Limb (tissue), 2 donors: ENCODE measurements at regions not wholly inside any gene's neighbourhood (a gene's known extent, or its start where the extent isn't known, plus 50 kb on each side); places are given as distances from the start of the nearest gene placed in this dataset.
"Not testable (repeated sequence)": the region's sequence is repeated elsewhere in the genome, so short reads cannot be mapped to it uniquely, and the experiment has no call there.

Experiments used
- DNase-seq, 2 donors: peaks; one replicate each; pipeline ENCODE4 v3.0.0-alpha.2; 2016; ENCODE audit errors: extremely low spot score in 2 of 2

DNA sequence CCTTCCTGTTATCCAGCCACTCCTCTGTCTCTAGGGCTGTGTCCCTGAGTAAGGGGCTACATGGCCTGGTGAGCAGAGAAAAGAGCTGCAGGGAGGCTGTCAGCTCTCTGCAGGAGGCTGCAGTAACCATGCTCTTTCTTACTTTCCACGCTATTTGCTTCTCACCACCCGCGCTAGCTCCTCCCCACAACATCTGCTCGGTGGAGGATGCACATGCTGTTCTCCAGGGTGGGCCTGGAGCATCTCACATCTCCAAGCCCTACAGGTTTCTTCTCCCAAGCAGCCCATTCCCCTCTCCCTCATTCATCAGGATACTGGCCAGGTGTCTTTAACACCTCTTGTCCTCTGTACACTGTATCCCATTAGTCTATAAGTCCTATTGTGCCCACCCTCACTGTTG is 103.8 kb downstream of the IER5 start:
- no peak for DNase-seq

DNA sequence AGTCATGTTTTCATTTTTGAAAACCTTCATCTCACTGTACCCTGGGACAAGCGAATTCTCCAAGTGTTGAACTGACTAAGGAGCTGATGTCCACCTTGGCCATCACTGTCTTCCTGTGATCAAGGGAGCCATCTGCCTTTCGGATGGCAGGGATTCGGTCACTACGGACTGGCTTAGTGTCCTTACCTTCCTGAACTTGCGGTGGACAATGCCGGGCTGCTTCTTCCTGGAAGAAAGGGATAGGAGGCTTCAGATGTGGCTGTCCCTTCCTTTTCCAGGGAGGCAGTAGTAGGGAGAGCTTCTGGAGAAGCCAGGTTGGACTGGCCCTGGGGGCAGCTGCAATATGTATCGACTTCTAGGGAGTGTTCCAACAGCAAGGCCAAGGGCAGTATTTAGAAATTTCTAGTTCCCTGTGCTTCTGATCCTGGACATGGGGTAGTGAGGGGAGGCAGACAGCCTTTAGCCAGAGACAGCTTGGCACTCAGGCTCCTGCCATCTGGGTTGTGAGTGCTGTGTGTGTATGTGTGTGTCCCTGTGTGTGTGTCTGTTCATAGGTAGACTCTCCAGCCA is 114.6 kb downstream of the IER5 start:
- DNase-seq, result no peak

DNA sequence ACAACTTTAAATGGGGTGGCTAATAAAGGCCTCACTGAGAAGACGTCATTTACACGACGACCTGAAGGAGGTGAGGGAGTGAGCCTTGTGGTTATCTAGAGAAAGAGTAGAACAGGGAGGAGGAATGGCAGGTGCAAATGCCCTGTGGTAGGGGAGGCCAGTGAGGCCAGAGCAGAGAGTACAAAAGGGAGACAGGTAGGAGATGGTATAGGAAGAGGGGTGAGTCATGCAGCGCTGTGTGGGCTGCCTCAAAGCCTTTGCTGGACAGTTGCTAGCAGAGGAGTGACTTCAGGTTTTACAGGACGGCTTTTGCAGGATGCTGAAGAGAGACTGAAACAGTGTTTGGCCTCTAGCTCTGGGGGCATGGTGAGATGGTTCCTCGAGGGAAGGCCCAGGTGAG is 116.0 kb downstream of the IER5 start:
- DNase-seq, result no peak

DNA sequence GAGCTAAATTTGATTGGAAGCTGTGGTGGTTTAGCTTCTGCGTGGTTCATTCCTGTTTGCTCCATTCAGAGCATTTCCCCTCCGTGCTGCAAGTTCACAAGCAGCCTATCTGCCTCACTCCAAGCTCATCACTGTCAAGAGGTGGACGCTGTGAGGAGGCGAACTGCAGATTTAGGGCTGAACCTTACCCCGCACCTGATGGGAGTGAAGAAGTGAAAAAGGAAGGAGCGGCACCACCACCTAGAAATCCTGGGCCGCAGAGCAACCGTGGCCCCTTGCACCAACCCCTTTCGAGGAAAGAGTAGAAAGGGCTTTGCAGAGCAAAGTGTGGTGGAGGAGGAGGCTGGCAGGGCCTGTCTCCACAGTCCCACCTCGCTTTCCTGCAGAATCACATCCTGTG is 117.4 kb downstream of the IER5 start:
- DNase-seq, result no peak

DNA sequence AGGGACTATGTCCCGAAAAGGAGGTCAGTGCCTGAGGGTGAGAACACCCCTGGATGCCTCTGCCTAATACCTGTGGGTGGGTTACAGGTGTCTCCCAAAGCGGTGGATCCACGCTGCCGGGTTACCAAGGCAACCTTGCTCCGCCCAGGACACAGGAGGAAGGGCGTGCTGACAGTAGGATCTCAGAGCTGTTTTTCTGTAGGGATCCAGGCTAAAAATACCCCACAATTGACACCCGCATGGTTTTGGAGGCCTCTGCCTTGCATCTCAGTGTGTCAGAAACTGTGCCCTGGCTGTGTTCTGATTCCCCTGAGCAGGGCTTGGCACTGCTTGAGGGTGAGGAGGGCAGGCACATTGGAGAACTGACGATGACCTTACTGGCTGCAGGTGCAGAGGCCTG is 118.0 kb downstream of the IER5 start:
- DNase-seq, result no peak

DNA sequence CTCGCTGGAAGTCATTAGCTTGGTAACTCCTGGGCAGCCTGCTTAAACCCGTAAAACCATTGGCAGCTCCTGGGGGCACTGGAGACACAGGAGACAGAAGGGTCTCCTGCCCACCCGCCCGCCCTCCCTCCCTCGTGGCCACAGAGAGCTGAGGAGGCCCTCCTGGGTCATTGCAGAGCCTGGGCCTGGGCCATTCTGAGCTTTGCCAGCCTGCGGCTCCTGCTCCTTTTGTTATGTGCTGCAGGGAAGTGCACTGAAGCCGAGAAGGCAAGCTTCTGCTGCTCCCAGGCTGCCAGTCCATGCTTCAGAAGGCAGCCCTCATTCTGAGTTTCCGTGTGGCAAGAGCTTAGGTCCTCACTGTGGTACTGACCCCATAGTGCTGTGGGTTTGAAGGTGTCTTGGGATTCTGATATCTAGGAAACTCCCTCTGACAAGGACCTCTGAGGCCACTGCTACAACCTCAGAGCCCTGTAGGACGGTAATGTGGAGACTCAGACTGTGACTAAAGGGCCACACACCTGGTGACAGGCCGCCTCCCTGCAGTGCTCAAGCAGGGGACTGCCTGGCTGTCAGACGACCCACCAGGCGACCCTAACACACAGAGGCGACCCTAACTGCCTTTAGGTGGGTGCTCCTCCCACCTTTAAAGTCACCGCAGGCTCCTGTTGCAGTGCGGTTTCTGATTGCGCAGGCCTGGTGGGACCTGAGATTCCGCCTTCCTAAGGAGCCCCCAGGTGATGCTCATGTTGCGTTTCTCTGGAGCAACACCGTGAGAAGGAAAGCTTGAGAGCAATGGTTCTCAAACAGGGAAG is 118.7 kb downstream of the IER5 start:
- DNase-seq, result no peak

DNA sequence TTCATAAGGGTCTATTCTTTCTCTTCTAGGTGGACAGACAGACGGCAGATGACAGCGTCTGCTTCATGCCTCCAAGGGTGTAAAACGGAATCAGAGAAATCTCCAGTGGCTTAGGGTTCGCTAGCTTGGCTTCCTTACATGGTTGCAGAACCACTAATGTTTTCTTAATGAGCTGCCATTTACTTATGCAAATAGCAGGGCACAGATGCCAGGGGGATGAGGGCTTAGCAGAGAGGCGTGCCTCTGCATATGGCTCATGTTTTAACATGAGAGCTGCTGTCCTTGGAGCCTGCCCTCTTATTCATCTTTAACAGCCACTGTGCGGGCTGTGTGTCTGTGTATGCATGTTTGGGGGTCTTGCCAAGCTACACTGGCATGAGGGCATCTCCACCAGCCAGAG is 119.6 kb downstream of the IER5 start:
- DNase-seq, result no peak

DNA sequence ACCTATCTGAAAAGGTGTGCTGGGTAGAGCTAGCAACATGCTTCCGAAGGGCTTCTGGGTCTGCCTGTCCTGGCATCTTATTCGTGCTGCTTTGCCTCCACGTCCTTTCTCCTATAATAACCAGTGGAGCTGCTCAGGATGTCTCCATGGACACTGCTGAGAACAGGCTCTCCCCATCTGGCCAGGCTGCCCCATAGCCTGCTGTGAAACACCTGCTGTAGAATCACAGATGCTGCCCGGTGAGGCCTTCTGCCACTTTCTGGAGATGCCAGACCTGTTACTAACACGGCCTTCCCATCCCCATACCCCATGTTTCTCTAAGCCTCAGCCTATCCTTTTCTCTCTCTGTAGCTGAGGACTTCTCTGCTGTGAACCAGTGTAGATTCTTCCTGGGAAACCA is 120.5 kb downstream of the IER5 start:
- DNase-seq, result no peak

DNA sequence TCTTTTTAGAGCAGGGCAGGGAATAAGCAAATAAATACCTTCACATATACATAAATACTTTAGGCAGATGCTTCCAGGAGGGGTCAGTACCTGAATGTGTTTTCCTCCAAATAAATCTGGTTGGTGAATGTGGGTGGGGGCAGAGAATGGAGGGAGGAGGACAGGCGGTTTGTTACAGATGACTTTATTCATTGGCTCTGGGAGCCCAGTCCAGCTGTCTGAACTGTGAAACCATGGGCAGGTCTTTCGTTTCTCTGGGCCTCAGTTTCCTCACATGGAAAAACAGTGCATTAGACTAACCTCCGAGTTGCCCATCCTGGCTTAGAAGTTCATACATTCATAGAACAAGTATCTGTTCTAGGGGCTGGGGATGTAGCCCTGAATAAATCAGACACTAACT is 124.6 kb downstream of the IER5 start:
- DNase-seq, result no peak

DNA sequence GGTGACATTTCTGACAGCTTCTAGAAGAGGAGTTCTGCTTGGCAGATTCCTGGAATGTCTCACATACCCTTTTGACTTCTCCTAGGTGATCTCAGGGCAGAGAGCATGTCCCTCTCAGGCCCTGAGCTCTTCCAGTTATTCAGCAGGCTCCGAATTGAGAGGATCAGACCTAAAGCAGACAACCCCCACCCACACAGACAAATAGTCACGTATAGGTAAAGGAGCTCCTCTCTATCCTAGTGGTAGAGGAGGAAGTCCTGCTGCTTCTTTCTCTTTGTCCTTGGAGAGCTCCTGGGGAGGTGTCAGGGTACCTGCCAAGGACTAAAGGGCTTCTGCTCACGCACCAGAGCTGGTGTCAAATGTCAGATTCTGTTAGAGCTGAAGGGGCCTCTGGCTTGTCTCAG is 128.1 kb downstream of the IER5 start:
- DNase-seq, result no peak

DNA sequence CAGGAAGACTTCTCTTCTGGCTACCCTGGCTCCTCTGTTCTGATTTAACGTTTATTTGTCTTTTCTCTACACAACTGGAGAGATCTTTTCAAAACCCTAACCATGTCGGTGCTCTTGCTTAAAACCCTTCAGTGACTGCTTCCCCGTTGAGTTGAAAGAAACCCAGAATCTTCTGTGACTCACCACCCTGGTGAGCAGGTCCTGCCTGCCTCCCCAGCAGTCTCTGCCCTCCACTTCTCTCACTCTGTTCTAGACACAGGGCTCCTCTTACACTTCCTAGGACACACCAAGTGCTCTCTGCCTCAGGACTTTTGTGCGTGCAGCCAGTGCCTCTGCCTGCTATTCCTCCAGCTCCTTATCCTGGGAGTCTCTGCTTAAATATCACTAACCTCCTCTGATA is 131.4 kb downstream of the IER5 start:
- no peak for DNase-seq

DNA sequence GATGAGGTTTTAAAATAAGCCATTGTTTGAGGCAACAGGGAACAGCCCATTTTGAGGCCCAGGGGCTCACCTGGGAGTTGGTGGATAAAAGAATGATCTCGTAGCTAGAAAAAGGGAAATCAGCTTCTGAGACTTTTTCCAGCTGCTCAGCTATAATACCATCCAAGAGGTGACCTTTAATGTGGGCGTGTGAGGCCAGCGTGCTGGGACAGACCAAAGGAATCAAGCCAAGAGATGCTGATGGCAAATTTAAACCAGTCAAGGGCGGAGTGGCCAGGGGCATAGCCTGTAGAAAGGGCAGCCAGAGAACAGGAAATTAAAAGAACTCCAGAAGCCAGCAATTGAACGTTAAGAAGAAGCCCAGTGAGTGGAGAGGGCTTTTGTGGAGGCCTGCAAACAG is 132.6 kb downstream of the IER5 start:
- no peak for DNase-seq

DNA sequence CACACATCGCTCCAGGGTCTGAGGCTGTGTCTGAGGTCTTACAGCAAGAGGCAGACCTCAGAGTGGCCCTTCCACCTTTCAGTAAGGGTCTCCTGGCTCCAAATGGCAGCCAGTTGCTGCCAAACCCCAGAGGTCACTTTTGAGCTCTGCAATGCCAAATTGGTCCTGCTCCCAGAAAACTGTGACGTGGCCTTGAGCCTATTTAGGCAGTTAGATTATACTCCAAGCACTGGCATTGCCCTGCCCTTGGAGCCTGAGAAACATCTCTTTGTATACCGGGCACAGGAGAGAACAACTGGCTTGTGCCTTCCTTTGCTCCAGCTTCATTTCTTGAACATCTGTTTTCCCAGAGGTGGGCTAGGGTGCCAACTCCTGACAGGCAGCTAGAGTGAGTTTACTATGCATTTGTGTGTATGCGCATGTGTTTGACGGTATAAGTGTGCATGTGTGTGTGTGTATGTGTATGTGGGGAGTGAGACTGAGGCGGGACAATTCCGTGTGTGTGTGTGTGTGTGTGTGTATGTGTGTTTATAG is 134.5 kb downstream of the IER5 start:
- DNase-seq, result no peak

DNA sequence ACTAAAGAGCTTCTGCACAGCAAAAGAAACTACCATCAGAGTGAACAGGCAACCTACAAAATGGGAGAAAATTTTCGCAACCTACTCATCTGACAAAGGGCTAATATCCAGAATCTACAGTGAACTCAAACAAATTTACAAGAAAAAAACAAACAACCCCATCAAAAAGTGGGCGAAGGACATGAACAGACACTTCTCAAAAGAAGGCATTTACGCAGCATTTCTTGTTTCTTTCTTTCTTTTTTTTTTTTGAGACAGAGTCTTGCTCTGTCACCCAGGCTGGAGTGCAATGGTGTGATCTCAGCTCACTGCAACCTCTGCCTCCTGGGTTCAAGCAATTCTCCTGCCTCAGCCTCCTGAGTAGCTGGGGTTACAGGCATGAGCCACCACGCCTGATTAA is 138.2 kb downstream of the IER5 start:
- DNase-seq, result not testable (repeated sequence)

DNA sequence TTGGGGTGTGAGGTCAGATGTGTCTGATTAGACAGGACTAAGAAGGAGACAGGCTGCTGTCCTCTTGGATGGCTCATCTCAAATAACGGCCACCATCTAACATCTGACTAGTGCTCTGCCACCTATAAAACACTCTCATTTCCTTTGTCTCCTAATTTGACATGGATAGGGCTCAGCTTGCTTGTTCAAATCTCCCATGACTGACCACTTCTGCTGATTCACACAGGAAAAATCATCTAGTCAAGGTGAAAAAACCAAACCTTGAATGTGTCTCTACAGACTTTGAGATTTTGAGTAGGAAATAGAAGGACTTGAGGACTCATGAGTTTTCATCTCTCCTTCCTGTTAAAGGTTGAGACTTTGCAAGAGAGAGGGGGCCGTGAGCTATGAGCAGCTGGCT is 150.6 kb downstream of the IER5 start:
- DNase-seq, result no peak

DNA sequence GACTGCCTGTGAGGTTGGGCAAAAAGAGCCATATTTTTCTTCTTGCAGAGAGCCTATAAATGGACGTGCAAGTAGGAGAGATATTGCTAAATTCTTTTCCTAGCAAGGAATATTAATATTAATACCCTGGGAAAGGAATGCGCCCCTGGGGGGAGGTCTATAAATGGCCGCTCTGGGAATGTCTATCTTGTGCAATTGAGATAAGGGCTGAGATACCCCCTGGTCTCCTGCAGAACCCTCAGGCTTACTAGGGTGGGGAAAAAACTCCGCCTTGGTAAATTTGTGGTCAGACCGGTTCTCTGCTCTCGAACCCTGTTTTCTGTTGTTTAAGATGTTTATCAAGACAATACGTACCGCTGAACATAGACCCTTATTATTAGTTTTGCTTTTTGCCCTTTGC is 157.8 kb downstream of the IER5 start:
- not testable (repeated sequence) for DNase-seq

DNA sequence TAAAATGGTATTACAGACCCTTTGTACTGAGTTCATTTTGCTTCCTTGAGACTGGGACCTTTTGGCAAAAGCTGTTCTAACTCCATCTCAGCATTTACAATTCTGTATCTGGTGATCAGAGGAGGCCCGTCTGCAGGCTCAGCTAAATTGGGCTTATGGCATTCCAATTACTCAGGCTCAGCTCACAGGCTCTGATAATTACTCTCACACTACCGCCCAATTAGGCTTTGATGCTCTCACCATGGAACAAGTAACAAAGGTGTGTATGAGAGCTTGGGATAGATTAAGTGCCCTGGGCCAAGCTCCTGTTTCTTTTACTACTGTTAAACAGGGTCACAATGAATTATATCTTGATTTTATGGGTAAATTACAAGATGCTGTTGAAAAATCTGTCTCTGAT is 159.9 kb downstream of the IER5 start:
- not testable (repeated sequence) for DNase-seq

DNA sequence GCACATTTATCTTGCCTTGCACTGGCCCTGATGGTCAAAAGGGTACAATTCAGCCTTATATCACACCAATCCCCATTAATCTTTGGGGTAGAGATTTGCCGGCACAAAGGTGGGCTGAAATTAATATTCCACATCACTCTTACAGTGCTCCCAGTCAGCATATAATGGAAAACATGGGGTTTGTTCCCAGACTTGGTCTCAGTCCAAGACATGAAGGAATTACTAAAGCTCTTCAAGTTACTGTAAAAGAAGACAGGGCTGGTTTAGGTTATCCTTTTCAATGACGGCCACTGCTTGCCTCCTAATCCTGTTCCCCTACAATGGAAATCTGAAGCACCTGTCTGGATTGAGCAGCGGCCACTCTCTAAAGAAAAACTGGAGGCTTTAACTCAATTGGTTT is 160.7 kb downstream of the IER5 start:
- no peak for DNase-seq

DNA sequence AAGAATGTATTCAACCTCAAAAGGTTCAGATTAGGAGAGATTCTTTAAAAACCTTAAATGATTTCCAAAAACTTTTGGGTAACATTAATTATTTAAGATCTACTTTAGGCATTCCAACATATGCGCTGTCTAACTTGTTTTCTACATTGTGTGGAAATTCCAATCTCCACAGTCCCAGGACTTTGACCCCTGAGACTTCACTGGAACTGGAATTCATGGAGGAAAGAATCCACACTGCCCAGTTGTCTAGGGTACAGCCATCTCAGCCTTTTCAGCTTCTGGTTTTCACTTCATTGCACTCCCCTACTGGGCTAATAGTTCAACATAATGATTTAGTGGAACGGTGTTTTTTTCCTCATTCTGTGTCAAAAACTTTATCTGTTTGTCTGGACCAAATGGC is 161.5 kb downstream of the IER5 start:
- no peak for DNase-seq

DNA sequence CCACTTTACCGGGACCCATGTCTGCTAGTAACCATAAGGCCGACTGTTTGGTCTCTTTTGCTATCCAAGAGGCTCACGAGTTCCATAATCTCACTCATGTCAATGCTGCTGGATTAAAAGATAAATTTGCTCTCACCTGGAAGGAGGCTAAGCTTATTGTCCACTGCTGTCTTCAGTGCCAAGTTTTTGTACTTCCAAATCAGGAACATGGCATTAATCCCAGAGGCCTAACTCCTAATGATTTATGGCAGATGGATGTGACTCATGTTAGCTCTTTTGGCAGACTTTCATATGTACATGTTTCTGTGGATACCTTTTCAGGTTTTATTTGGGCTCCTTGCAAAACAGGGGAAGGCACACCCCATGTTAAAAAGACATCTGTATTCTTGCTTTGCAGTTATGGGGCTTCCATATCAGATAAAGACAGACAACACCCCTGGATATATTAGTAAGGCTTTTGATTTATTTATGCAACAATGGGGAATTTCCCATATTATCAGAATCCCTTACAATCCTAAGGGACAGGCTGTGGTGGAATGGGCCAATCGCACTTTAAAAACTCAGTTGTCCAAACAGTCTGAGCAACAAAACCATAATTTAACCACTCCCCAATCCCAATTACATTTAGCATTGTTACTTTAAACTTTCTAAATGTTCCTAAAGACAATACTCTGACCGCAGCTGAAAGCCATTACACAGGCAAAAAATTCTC is 162.7 kb downstream of the IER5 start:
- DNase-seq, result no peak

DNA sequence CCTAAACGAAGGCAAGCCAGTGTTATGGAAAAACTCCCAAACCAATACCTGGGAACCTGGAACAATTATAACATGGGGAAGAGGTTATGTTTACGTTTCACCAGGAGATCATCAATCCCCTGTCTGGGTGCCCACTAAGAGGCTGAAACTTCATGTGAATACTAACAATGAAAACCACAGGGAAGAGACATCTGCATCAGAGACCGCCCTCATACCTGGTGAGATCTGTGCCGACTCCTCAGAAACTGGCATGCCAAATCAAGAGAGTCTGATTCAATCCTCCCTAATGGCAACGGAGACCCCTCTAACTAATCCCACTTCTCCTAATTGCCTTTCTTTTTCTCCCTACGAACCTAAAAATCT is 163.2 kb downstream of the IER5 start:
- no peak for DNase-seq

DNA sequence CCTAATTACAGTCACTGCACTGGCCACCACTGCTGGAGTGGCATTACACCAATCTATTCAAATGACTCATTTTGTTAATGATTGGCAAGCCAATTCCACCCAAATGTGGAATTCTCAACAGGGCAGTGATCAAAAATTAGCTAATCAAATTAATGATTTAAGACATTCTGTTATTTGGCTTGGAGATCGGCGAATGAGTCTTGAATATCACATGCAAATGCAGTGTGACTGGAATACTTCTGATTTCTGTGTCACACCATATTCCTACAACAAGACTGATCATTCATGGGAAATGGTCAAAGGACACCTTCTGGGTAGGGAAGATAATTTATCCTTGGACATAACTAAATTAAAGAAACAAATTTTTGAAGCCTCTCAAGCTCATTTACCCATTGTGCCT is 165.1 kb downstream of the IER5 start:
- DNase-seq, result not testable (repeated sequence)
